Mesenchymal stem cell (in vitro differentiated cells and primary cell): ENCODE measurements at regions not wholly inside any gene's neighbourhood (a gene's known extent, or its start where the extent isn't known, plus 50 kb on each side); places are given as distances from the start of the nearest gene placed in this dataset.

Experiments
- DNase-seq: peaks from one replicate; pipeline ENCODE4 v3.0.0-alpha.2; 2013
- H2AFZ ChIP-seq: one replicate; pipeline ENCODE4 v1.6.1; 2013; ENCODE audit warnings: low read depth, mild to moderate bottlenecking, control low read depth, inconsistent platforms, low read length, moderate library complexity
- H2AK5ac ChIP-seq: 2 replicates; pipeline ENCODE4 v1.6.1; 2013; ENCODE audit warnings: low read length, moderate library complexity, mild to moderate bottlenecking, inconsistent platforms; ENCODE audit not compliant: severe bottlenecking
- H2BK120ac ChIP-seq: one replicate; pipeline ENCODE4 v1.6.1; 2013; ENCODE audit warnings: low read depth, mild to moderate bottlenecking, inconsistent platforms, low read length, moderate library complexity
- H2BK12ac ChIP-seq, 2 experiments: one replicate each; pipeline ENCODE4 v1.6.1; 2013; ENCODE audit warnings: inconsistent platforms in 2 of 2, low read length in 2 of 2, mild to moderate bottlenecking in 2 of 2, moderate library complexity in 2 of 2, control low read depth in 1 of 2
- H2BK15ac ChIP-seq: one replicate; pipeline ENCODE4 v1.6.1; 2013; ENCODE audit warnings: mild to moderate bottlenecking, low read depth, inconsistent platforms; ENCODE audit not compliant: poor library complexity, severe bottlenecking
- H2BK5ac ChIP-seq: 2 replicates; pipeline ENCODE4 v1.6.1; 2013; ENCODE audit warnings: low read depth, mild to moderate bottlenecking, low read length, control low read depth, inconsistent platforms; ENCODE audit not compliant: poor library complexity, severe bottlenecking
- H3K14ac ChIP-seq, 2 experiments: one replicate each; pipeline ENCODE4 v1.6.1; 2013; ENCODE audit warnings: inconsistent platforms in 2 of 2, low read length in 2 of 2, control low read depth in 1 of 2, mild to moderate bottlenecking in 1 of 2, moderate library complexity in 1 of 2
- H3K18ac ChIP-seq, 2 experiments: one replicate each; pipeline ENCODE4 v1.6.1; 2013; ENCODE audit warnings: inconsistent platforms in 2 of 2, low read length in 2 of 2, control low read depth in 1 of 2, low read depth in 1 of 2, mild to moderate bottlenecking in 1 of 2
- H3K23ac ChIP-seq, 2 experiments: one replicate each; pipeline ENCODE4 v1.6.1; 2013; ENCODE audit warnings: inconsistent platforms in 2 of 2, low read length in 2 of 2, mild to moderate bottlenecking in 2 of 2, moderate library complexity in 2 of 2, control low read depth in 1 of 2
- H3K27ac ChIP-seq: 2 replicates; pipeline ENCODE4 v1.5.1; 2013; ENCODE audit warnings: mild to moderate bottlenecking, moderate library complexity, low read length, control low read depth, inconsistent platforms; ENCODE audit not compliant: poor library complexity, severe bottlenecking
- H3K27me3 ChIP-seq, 2 experiments: 2 replicates each; pipeline versions ENCODE4 v1.6.1 to v1.7.0; 2013; ENCODE audit warnings: low read length in 2 of 2, mild to moderate bottlenecking in 2 of 2, moderate library complexity in 2 of 2, control low read depth in 1 of 2, inconsistent platforms in 1 of 2; ENCODE audit not compliant: control insufficient read depth in 1 of 2, insufficient read depth in 1 of 2
- H3K36me3 ChIP-seq, 2 experiments: 2 replicates each; pipeline versions ENCODE4 v1.6.1 to v1.7.0; 2013; ENCODE audit warnings: low read length in 2 of 2, control low read depth in 1 of 2, inconsistent platforms in 1 of 2, low read depth in 1 of 2, mild to moderate bottlenecking in 1 of 2; ENCODE audit not compliant: insufficient read depth in 2 of 2, control insufficient read depth in 1 of 2
- H3K4ac ChIP-seq, 2 experiments: one replicate each; pipeline ENCODE4 v1.6.1; 2013; ENCODE audit warnings: inconsistent platforms in 2 of 2, low read length in 2 of 2, mild to moderate bottlenecking in 2 of 2, moderate library complexity in 2 of 2, control low read depth in 1 of 2, low read depth in 1 of 2
- H3K4me1 ChIP-seq: 2 replicates; pipeline ENCODE4 v1.6.1; 2013; ENCODE audit warnings: low read depth, low read length, control low read depth; ENCODE audit not compliant: control insufficient read depth, insufficient read depth
- H3K4me2 ChIP-seq: 2 replicates; pipeline ENCODE4 v1.6.1; 2013; ENCODE audit warnings: low read length, mild to moderate bottlenecking, inconsistent platforms; ENCODE audit not compliant: poor library complexity, severe bottlenecking
- H3K4me3 ChIP-seq, 2 experiments: 2 replicates each; pipeline versions ENCODE4 v1.5.1 to v1.7.0; 2013; ENCODE audit warnings: low read length in 2 of 2, mild to moderate bottlenecking in 2 of 2, control low read depth in 1 of 2, low read depth in 1 of 2; ENCODE audit not compliant: insufficient read depth in 1 of 2
- H3K79me1 ChIP-seq: replicated peaks from 2 replicates; pipeline ENCODE4 v1.6.1; 2013; ENCODE audit warnings: mild to moderate bottlenecking, control low read depth, low read length, inconsistent platforms; ENCODE audit not compliant: poor library complexity, severe bottlenecking
- H3K9ac ChIP-seq: 2 replicates; pipeline ENCODE4 v1.7.0; 2013; ENCODE audit warnings: mild to moderate bottlenecking, low read length, moderate library complexity
- H3K9me3 ChIP-seq: 2 replicates; pipeline ENCODE4 v1.7.0; 2013; ENCODE audit warnings: mild to moderate bottlenecking, low read length; ENCODE audit not compliant: control insufficient read depth
- H4K8ac ChIP-seq: one replicate; pipeline ENCODE4 v1.6.1; 2013; ENCODE audit warnings: inconsistent platforms, mild to moderate bottlenecking, low read length, moderate library complexity
- H4K91ac ChIP-seq: one replicate; pipeline ENCODE4 v1.6.1; 2013; ENCODE audit warnings: mild to moderate bottlenecking, low read length, inconsistent platforms
- WGBS: methylation state at CpG from one replicate; pipeline ENCODE4 v1.1.7; 2013; ENCODE audit warnings: mixed read lengths; 5-methylcytosine and 5-hydroxymethylcytosine counted together

- no peak overlapping the region for H4K91ac ChIP-seq
- no peak overlapping the region for H3K18ac ChIP-seq
- H2AK5ac ChIP-seq = no peak overlapping the region
- H2BK15ac ChIP-seq = no peak overlapping the region
- no peak overlapping the region for H2AFZ ChIP-seq
- H2BK120ac ChIP-seq = no peak overlapping the region
- H4K8ac ChIP-seq = no peak overlapping the region
- H3K36me3 ChIP-seq = no peaks in the 10 kb centered on the region
- no peak overlapping the region for H3K14ac ChIP-seq
- H3K23ac ChIP-seq = no peak overlapping the region
- peaks cover 0 to 9% of the 10 kb centered on the region in 2 experiments for H3K27me3 ChIP-seq
- H3K4me1 ChIP-seq = no peaks in the 10 kb centered on the region
- H3K9ac ChIP-seq = no peak overlapping the region
- no peak overlapping the region for H3K4me3 ChIP-seq
- H3K79me1 ChIP-seq = no peaks in the 10 kb centered on the region
- H3K4ac ChIP-seq = no peak overlapping the region
- H2BK12ac ChIP-seq = no peak overlapping the region
- WGBS = 86% methylated on average over 1 of the region's 1 CpG
- peaks cover 10% of the 10 kb centered on the region for H3K9me3 ChIP-seq
- H3K27ac ChIP-seq = no peak overlapping the region
- no peak overlapping the region for H2BK5ac ChIP-seq
- DNase-seq = no peak
- H3K4me2 ChIP-seq = no peak overlapping the region
Measured at GRCh38 chr12:68387338-68387737, 55.2 kb upstream of the MDM1 start.

- no peak overlapping the region for H2BK120ac ChIP-seq
- no peak overlapping the region for H4K91ac ChIP-seq
- H2BK15ac ChIP-seq = no peak overlapping the region
- no peak overlapping the region for H3K18ac ChIP-seq
- no peaks in the 10 kb centered on the region for H3K4me1 ChIP-seq
- H2AK5ac ChIP-seq = no peak overlapping the region
- H3K14ac ChIP-seq = no peak overlapping the region
- peaks cover 0 to 9% of the 10 kb centered on the region in 2 experiments for H3K27me3 ChIP-seq
- no peak overlapping the region for H3K9ac ChIP-seq
- H3K4me3 ChIP-seq = no peak overlapping the region
- no peaks in the 10 kb centered on the region for H3K36me3 ChIP-seq
- no peak overlapping the region for H2BK12ac ChIP-seq
- no peak overlapping the region for H3K23ac ChIP-seq
- H2AFZ ChIP-seq = no peak overlapping the region
- no peak overlapping the region for H3K4ac ChIP-seq
- H3K9me3 ChIP-seq = peaks cover 10% of the 10 kb centered on the region
- H3K4me2 ChIP-seq = no peak overlapping the region
- no peak for DNase-seq
- H2BK5ac ChIP-seq = no peak overlapping the region
- H3K27ac ChIP-seq = no peak overlapping the region
- no CpG with 5 or more reads among the region's 1 CpG for WGBS
- H4K8ac ChIP-seq = no peak overlapping the region
- no peaks in the 10 kb centered on the region for H3K79me1 ChIP-seq
Measured at GRCh38 chr12:68389305-68389704, 57.1 kb upstream of the MDM1 start.

GRCh38 chr12:68391937-68392336 lies 59.8 kb upstream of the MDM1 start:
- Histone ChIP-seq H3K79me1 (no peaks in the 10 kb centered on the region), H3K36me3 (no peaks in the 10 kb centered on the region), H3K23ac (no peak overlapping the region), H2BK15ac (no peak overlapping the region), H3K4me3 (no peak overlapping the region), H3K9ac (no peak overlapping the region), H2BK5ac (no peak overlapping the region), H4K8ac (no peak overlapping the region), H3K27ac (no peak overlapping the region), H3K4me2 (no peak overlapping the region), H4K91ac (no peak overlapping the region), H2AFZ (peak overlapping the region; percentile 42), H3K14ac (no peak overlapping the region), H2AK5ac (no peak overlapping the region), H3K18ac (no peak overlapping the region), H3K4me1 (no peaks in the 10 kb centered on the region), H3K4ac (no peak overlapping the region), H2BK120ac (no peak overlapping the region), H3K27me3 (peaks cover 0 to 4% of the 10 kb centered on the region in 2 experiments), H3K9me3 (peaks cover 10% of the 10 kb centered on the region), H2BK12ac (no peak overlapping the region)
- 94% methylated on average over 2 of the region's 3 CpGs for WGBS
- no peak for DNase-seq

- Histone ChIP-seq H3K9me3 (peaks cover 10% of the 10 kb centered on the region), H2BK15ac (no peak overlapping the region), H3K27me3 (peaks cover 0 to 4% of the 10 kb centered on the region in 2 experiments), H3K18ac (no peak overlapping the region), H2BK5ac (no peak overlapping the region), H3K36me3 (no peaks in the 10 kb centered on the region), H3K79me1 (no peaks in the 10 kb centered on the region), H3K27ac (no peak overlapping the region), H2AFZ (no peak overlapping the region), H3K9ac (no peak overlapping the region), H3K4me3 (no peak overlapping the region), H2AK5ac (no peak overlapping the region), H4K91ac (no peak overlapping the region), H2BK12ac (no peak overlapping the region), H3K14ac (no peak overlapping the region), H3K4me2 (no peak overlapping the region), H3K23ac (no peak overlapping the region), H2BK120ac (no peak overlapping the region), H3K4me1 (no peaks in the 10 kb centered on the region), H4K8ac (no peak overlapping the region), H3K4ac (no peak overlapping the region)
- no peak for DNase-seq
Measured at GRCh38 chr12:68392376-68392775, 60.2 kb upstream of the MDM1 start.
